ENCODE measurements at regions not wholly inside any gene's neighbourhood (a gene's known extent, or its start where the extent isn't known, plus 50 kb on each side); places are given as distances from the start of the nearest gene placed in this dataset.

GRCh38 chr16:14346278-14347142, 275.4 kb downstream of the MRTFB start:
- TF ChIP-seq CTCF (IDR thresholded peaks at IDR 0.05; ENCODE audit: insufficient read depth, low read depth, low read length): no peak
- no peak overlapping the region for H3K4me3 ChIP-seq (ENCODE audit: low read depth, low read length)
- no peak for DNase-seq (ENCODE audit: low read depth)

- DNase-seq (ENCODE audit: low read depth): no peak
- no peak overlapping the region for H3K4me3 ChIP-seq (ENCODE audit: low read depth, low read length)
- no peak for TF ChIP-seq CTCF (IDR thresholded peaks at IDR 0.05; ENCODE audit: insufficient read depth, low read depth, low read length)
Observed at GRCh38 chr16:14345512-14346115, 274.5 kb downstream of the MRTFB start.

- no peak for TF ChIP-seq CTCF (IDR thresholded peaks at IDR 0.05; ENCODE audit: insufficient read depth, low read depth, low read length)
- H3K4me3 ChIP-seq (ENCODE audit: low read depth, low read length): no peak overlapping the region
- no peak for DNase-seq (ENCODE audit: low read depth)
Observed at GRCh38 chr16:14344945-14345344, 273.8 kb downstream of the MRTFB start.

- no peak for TF ChIP-seq CTCF (IDR thresholded peaks at IDR 0.05; ENCODE audit: insufficient read depth, low read depth, low read length)
- no peak for DNase-seq (ENCODE audit: low read depth)
- H3K4me3 ChIP-seq (ENCODE audit: low read depth, low read length): no peak overlapping the region
Observed at GRCh38 chr16:14344292-14344691, 273.2 kb downstream of the MRTFB start.

GRCh38 chr16:14341324-14342225, 270.5 kb downstream of the MRTFB start:
- no peak for DNase-seq (ENCODE audit: low read depth)
- no peak overlapping the region for H3K4me3 ChIP-seq (ENCODE audit: low read depth, low read length)
- TF ChIP-seq CTCF (IDR thresholded peaks at IDR 0.05; ENCODE audit: insufficient read depth, low read depth, low read length): no peak

- no peak overlapping the region for H3K4me3 ChIP-seq (ENCODE audit: low read depth, low read length)
- DNase-seq (ENCODE audit: low read depth): no peak
- TF ChIP-seq CTCF (IDR thresholded peaks at IDR 0.05; ENCODE audit: insufficient read depth, low read depth, low read length): no peak
Observed at GRCh38 chr16:14339694-14340093, 268.6 kb downstream of the MRTFB start.

Data from fibroblast of villous mesenchyme (primary cell).